22Rv1 (cell line): ENCODE measurements at regions not wholly inside any gene's neighbourhood (a gene's known extent, or its start where the extent isn't known, plus 50 kb on each side); places are given as distances from the start of the nearest gene placed in this dataset.
"Not testable (repeated sequence)": the region's sequence is repeated elsewhere in the genome, so short reads cannot be mapped to it uniquely, and the experiment has no call there.

ENCODE experiments used
- H3K27ac ChIP-seq: fragments of 450-650 bp; 2 replicates; pipeline ENCODE4 v1.5.1; 2017
- CTCF ChIP-seq: fragments of 450-650 bp; IDR thresholded peaks from 2 replicates; pipeline ENCODE4 v1.5.1; 2017; ENCODE audit warnings: mild to moderate bottlenecking
- ZFX ChIP-seq: fragments of 450-650 bp; IDR thresholded peaks from 2 replicates; pipeline ENCODE4 v1.6.1; 2017; ENCODE audit warnings: antibody characterized with exemption, borderline replicate concordance

- H3K27ac ChIP-seq: no peak overlapping the region
- TF ChIP-seq CTCF (no peak), ZFX (no peak)
Observed at GRCh38 chr16:61465285-61465684, 571.0 kb downstream of the CDH8 start.

- no peak overlapping the region for H3K27ac ChIP-seq
- no peak for TF ChIP-seq CTCF
- TF ChIP-seq ZFX: no peak
Observed at GRCh38 chr16:61460020-61460419, 576.2 kb downstream of the CDH8 start.

DNA sequence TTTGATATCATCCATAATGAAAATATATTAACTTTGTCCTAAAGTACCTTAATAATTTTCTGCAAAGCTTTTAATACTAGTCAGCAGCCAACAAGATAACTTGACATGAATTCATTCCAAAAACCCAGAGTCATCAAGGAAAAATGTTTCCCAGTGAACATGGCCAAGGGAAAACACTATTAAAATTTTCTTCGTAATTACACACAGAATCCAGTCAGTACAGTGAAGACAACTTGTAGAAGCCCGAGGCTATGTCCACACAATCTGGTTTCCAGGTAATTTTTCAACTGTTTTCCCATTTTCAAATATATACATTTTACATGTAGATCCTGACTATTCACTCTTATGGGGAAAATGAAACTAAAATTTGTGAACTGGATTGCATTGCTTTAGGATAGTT is 600.9 kb downstream of the CDH8 start:
- no peak overlapping the region for H3K27ac ChIP-seq
- TF ChIP-seq ZFX: no peak
- TF ChIP-seq CTCF: no peak

DNA sequence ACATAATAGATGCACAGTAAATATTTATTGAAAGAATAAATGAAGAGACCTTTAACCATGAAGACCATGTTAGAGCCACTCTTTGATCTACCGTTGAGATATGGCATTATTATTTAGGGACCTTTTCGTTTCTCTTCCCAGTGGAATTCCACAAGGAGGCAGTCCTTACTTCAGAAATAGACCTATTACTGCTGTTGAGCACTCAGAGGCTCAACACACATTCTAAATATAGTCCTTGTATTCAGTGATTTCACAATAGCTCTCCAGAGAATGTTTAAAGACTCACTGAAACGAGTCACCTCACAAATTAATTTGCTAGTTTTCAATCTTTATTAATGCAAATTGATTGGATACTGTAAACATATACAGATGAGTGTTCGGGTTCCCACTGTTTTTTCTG is 603.8 kb downstream of the CDH8 start:
- no peak for TF ChIP-seq ZFX
- TF ChIP-seq CTCF: 0 out of 2 replicates have a peak, but pooled peaks have one; percentile 9
- no peak overlapping the region for H3K27ac ChIP-seq

- no peak for TF ChIP-seq ZFX
- TF ChIP-seq CTCF: no peak
- H3K27ac ChIP-seq: no peak overlapping the region
Observed at GRCh38 chr16:61421111-61421510, 615.1 kb downstream of the CDH8 start.

GRCh38 chr16:61419791-61420190 is 616.4 kb downstream of the CDH8 start:
- TF ChIP-seq ZFX: no peak
- TF ChIP-seq CTCF: no peak
- no peak overlapping the region for H3K27ac ChIP-seq

- H3K27ac ChIP-seq: not testable (repeated sequence)
Observed at GRCh38 chr16:61418802-61419201, 617.4 kb downstream of the CDH8 start.

DNA sequence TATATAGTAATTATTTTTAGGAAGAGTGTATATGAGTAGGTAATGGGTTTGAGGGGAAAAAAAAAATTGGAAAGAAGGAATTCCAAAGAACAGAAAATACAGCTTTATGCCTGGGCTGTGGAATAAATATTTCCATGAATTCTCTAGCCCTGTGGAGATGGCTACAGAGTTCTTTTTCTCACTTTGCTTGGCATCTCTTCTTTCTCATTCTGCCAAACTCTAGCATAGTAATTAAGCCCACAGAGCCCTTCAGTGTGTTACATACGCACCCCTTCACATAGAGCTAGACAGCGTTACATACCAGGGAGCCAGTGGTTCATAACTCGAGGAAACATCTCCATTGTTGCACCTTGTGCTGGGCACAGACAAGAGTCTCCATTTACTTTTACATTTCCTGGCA is 621.1 kb downstream of the CDH8 start:
- TF ChIP-seq ZFX (no peak), CTCF (no peak)
- no peak overlapping the region for H3K27ac ChIP-seq
